NCI-H510A (cell line): ENCODE measurements at regions not wholly inside any gene's neighbourhood (a gene's known extent, or its start where the extent isn't known, plus 50 kb on each side); places are given as distances from the start of the nearest gene placed in this dataset.
"Not testable (repeated sequence)": the region's sequence is repeated elsewhere in the genome, so short reads cannot be mapped to it uniquely, and the experiment has no call there.

Experiments used
- DNase-seq: peaks from one replicate; lab custom pipeline; 2025; lab: John Stamatoyannopoulos, UW

DNA sequence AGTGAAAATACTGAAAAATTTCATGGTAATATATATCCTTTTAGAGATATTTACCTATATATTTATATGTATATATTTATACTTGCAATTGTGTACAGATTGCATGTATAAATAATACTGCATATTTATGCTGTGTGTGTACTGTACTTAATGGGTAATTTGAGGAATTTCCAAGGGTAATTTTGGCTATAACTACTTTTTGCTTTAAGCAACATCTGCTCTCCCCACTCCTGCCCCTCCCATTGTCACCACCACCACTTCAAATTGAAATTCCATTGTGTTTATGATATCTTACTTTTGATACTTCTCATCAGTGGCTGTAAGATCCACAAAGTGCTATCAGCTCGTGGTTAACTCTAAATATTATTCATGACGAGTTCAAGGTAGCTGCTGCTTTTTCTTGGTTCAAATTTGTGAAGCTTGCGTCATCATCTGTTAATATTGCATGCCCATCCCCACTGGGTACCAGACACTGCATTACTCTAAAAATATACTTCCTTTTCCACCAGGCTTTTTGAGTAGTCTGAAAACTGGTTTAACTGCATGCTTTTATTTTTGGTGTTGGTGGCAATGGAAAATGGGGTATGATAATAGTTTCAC, 91.7 kb upstream of the MITF start:
- DNase-seq: no peak

DNA sequence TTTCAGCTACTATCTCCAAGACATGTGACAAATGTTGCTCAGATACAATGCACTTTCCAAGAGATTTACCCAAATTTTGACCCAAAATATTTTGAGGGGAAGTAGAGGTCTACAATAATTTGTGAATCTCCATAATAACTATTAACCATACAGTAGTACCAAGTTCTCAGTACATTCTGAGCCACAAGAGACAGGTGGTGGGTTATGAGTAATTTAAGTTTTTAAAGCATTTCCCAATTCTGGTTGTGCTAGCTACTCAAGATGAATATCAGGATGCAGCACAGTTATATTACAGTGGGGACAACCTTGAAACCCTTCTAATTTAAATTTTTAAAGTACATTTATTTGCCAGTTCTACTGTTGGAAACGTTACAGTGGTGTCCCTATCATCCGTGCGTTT, 92.2 kb upstream of the MITF start:
- no peak for DNase-seq

DNA sequence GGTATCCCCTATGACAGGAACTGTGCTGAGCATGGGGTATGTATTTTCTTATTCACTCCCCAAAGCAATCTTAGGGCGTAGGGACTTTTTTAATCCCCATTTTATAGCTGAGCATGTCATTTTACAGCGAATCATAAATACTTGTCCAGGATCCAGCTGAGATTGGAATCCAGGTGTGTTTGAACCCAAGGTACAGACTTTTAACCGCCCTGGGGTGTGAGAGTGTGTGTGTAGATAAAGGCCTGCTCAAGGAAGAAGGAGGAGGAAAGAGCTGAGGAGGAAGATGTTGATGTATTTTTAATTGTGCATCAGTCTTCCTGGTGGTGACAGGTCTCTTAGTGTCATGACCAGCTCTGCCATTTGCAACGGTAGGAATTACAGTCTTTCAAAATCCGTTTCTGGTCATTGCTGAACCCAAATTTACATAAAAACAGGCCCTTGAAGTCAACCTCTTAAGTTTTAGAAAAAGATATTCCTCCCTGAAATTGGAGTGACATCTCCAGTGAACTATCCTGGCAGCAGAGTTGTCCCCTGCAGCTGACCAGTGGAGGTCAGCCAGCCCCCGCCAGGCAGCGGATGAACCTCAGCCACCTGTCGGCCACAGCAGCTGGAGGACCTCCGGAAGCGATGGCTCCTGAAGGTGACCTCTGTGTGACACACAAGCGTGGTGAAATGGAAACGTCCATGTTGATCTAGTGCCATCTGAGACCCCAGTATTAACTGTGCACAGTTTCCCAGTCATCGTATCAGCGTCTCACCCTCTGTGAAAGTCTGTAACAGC, 92.8 kb upstream of the MITF start:
- no peak for DNase-seq

DNA sequence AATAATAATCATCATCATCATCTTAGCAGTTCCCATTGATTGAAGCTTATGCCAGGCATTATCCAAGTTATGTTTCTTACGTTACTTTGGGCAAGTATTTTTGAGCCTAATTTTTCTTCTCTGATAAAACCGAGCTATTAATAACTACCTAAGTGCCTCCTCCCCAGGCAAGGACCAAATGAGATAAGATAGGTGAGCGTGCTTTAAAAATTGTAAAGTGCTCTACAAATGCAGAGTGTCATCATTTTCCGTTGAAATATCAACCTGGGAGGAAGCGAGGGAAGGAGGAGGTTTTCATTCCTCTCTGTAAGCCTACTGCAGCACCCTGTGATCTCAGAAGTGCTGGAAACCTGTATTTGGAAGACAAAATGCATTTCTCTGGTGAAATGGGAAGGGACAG, 96.7 kb upstream of the MITF start:
- DNase-seq: no peak

DNA sequence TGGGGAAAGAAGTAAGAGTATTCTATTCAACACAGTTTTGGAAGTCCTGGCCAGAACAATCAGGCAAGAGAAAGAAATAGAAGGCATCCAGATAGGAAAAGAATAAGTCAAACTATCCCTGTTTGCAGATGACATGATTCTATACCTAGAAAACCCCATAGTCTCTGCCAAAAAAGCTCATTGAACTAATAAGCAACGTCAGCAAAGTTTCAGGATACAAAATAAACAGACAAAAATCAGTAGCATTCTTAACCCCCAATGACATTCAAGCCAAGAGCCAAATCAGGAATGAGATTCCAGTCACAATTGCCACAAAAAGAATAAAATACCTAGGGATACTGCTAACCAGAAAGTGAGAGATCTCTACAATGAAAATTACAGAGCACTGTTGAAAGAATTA, 99.4 kb upstream of the MITF start:
- no peak for DNase-seq

DNA sequence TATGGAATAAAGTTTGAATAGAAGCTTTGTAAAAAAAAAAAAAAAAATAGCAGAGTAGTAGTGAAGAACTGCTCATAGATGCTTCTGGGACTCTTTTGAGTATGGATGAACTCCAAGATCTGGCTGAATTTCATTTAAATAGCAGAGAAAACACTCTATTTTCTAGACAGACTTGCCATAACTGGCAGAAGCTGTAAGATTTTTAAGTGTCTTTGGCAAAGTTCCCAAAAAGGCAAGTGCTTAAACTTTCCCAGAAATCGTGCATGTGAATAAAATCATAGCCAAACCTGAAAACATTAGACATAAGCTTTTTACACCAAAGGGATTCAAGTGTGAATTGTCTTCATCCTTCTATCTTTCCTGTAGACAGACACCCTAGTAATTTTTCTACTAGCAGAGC, 110.3 kb upstream of the MITF start:
- no peak for DNase-seq

DNA sequence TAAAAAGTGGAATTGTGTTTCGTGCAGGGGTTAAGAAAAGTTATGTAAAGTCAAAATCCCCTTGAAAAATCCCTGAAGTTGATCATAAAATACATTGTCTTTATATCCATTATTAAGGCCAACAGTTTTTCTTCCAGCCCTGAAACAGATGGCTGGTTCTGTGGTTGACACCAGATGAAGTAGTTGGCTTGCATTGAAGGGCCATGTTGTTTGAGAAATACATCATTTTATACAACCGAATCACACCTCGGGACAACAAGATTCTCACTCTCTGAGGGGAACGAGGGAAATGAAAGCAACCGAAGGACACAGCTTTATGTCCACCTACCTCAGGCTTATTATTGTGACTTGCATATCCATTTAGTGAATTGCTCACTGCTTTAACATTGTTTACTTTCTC, 126.0 kb upstream of the MITF start:
- DNase-seq: no peak

DNA sequence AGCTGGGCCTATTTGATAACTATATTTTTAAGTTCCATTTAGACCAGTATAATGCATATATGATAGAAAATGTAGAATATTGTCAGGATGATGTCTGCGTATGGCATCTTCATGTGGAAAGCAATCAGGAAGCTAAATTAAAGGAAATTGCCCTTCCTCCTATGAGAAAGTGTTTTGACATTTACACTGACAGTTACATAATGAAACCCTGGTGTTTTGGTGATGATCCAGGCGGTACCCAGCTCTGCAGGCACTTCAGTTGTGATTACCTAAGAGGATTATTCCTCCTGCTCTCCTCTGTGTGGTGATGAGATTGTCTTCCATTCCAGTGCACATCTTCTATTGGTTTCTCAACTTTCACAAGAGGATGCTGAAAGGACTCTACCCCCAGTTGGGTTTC, 126.5 kb upstream of the MITF start:
- no peak for DNase-seq

DNA sequence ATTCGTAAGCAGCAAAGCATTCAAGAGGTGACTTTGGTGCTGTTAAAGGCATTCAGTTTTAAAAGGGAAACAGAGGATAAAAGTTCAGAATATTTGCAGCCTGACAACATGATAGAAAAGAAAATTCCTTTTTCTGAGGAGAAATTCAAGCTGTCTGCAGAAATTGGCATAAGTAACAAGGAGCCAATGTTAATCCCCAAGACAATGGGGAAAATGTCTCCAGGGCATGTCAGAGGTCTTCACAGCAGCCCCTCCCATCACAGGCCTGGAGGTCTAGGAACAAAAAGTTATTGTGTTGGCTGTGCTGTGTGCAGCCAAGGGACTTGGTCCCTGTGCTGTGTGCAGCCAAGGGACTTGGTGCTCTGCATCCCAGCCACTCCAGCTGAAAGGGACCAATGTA, 129.7 kb upstream of the MITF start:
- DNase-seq: not testable (repeated sequence)

DNA sequence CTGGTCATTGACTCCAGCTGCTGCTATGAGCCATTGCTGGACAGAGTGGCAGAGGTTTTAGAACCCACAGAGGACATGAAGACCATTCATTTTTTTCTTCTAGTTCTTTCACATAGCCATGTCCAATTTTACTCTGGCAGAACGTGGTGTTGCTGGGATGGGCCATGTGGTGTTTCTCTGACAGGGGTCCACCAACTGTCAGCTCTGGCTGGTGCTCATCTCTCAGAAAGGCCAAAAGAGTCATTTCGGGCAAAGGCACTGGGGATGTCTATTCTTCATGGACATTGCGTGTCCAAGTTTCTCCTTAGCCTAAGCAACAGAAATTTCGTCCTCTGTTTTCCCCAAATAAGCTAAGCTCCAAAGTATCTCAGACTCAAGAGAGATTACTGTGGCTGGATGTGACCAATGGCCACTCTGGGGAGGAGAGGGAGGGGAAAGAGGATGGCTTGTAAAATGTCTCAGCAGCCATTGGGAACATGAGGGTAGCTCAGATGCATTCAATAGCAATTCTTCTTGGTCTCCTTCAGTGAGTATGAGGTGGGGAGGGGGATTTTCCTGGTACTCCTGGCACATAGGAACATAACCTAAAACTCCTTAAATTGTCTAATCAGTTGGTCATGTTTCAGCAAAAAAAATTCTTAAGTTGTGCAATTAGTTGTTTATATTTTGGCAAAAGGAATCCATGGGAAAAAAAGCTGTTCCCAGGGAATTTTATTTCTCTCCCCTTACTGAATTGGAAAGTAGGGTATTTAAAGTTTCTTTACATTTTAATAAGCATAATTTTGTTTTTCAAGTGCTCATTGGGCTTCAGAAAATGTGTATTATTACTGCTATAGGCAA, 131.6 kb upstream of the MITF start:
- DNase-seq: no peak

DNA sequence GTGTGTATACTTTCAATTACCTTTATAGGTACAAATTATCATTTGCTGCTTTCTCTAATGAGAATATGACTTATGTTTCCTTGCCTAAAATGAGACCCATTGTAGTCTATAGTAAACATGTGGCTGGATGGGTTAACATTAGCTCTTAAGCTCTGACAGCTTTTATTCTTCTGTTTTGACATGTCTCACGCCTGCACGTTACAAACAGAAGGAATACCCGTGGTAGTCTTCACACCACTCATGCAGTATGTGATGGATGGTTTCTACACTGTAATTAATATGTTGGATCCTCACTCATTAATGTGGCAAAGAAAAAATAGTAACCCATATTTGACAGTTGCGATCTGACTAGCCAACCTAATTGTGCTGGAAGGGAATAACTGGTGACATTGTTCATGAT, 133.4 kb upstream of the MITF start:
- no peak for DNase-seq

DNA sequence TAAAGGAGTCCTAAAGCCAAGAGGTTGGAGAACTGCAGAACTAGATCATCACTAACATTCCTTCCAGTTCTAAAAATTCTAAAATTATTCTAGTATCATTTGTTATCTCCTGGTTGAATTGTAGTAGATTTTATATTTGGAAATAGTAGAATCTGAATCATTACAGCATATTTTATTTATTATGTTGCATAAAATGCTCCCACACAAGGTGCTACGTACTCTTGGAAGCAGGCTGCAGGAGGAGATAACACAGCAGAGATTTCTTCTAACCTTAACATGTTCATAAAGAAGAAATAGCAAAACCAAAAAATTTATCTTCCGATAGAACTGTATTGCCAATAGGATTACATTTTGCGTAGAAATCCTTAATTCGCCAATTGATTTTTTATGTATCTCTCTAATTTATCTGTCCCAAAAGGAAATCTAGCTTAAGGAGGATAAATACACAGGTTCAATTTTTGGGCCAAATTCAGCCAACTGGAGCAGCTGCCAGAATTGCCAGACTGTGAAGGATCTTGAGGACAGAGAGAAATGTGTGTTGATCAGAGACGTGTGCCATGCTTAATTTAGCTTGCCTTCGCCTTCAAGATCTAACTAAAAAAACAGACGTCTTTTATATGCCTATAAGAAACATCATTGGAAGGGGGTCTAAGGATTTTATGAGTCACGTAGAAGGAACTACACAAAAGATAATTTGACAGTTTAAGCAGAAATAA, 134.4 kb upstream of the MITF start:
- no peak for DNase-seq

DNA sequence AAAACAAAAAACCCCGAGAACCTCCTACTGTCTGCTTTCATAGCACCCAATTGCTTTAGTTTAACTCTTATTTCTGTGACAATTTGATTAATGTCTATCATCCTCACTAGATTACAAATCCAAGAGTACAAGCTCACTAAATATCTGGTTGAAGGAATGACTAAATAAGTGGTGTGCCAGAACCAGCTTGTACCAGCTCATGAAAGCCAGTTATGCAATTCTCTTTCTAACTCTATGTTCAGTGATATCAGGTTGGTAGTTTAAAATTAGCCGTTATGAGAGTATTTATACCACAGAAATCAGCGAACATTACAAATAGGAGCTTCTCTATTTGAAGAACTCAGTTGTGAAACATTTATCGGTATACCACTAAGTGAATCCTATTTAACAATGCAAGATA, 137.2 kb upstream of the MITF start:
- no peak for DNase-seq

DNA sequence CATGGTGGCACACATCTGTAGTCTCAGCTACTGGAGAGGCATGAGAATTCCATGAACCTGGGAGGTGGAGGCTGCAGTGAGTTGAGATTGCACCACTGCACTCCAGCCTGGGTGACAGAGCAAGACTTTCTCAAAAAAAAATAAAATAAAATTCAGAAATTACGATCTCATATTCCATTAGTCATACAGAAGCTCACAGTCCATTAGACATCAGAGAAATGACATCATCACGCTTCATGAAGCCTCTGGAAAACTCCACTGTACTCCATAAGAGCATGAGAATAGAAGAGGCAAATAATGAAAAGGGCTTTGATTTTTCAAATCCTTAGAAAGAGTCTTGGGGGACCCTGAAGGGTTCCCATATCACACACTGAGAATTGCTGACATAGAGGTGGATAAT, 145.0 kb upstream of the MITF start:
- DNase-seq: no peak

DNA sequence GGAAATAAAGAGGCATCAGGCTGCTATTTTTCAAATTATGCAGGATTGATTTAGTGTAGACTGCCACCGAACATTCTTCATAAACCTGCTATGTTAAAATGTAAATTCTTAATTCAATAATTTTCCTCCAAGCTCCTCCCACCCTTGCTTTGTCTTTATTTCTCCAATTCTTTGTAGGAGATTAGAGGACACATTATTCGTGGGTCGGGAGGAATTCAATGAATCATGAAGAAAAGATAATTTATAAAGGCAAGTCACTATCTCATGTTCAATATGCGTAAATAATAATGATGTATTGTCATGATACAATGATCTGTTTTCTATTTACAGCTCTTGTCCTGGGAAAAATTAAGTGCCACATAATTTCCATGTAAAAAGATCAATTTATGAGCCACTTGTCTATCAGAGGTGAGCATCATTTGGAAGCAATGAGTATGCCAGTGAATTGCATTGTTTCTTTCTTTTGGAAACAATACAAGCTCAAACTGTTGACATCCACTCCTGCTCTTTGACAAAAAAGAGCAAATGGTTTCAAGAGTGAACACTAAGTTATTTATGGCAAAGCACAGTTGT, 148.0 kb upstream of the MITF start:
- no peak for DNase-seq

DNA sequence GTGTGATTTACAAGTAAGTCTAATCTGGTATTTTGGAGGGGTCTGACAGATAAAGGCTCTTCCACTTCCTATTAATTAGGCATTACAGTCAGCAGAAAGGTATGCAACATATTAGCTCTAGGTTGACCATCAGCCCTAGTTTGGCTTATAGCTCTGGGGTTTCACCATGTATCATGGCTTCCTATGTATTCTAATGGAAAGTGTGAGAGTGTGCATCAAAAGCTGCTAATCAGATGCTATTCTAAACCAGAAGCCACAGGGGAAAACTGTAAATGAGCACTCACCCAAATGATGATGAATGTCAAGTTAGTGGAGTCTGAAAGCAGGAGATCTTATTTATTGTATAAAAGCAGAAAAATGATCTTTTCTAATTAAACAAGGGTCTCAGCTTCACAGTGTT, 149.2 kb upstream of the MITF start:
- no peak for DNase-seq

DNA sequence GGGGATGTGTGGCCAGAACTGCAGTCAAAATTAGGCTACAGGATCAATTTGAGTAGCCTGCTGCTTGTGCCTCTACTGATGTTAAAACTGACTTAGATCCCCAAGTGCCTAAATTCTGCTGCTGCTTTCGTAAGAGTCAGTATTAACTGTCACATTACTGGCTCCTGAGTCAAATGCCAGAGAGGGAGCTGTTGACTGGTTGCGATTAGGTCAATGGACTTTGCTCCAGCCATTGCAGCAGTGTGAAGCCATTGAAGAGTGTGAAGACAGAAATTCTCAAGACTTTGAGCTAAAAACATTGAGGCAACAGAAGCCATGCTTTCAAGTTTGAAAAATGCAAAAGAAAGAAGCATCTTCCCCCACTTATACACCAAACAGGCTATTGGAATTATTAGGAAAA, 151.1 kb upstream of the MITF start:
- DNase-seq: no peak

DNA sequence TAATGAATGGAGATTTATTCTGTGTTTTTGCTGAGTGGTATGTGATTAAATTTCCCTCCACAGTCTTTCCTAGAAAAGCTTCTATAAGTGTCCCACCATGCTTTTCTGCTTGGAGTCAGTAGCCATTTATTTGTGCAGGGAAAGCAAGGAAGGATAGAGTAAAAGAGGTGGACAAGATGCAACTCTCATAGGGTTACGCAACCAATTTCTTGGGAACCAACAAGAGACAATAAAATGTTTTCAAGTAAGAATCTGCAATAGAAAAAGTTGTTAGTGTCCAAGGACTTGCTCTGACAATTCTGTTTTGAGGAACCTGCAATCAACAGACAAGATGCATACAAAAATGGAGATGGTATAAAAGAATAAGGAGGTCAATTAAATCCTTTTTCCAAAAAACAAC, 153.8 kb upstream of the MITF start:
- DNase-seq: no peak

DNA sequence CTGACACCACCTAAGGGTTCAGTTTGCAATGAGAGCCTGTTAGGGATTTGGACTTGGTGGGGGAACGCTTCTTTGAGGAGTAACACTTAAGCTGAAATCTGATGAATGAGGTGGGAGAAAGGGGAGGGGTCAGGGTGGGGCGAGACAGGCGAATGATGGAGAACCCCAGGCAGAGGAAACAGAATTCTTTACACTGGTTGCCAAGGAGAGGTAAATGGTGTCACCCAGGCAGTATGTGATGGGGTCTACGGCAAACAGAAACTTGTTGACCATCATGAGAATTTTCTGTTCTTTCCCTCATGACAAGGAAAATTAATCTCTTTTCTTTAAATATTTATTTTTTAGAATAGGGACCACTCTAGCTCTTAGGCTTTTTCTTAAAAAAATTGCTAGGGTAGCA, 157.2 kb upstream of the MITF start:
- no peak for DNase-seq

DNA sequence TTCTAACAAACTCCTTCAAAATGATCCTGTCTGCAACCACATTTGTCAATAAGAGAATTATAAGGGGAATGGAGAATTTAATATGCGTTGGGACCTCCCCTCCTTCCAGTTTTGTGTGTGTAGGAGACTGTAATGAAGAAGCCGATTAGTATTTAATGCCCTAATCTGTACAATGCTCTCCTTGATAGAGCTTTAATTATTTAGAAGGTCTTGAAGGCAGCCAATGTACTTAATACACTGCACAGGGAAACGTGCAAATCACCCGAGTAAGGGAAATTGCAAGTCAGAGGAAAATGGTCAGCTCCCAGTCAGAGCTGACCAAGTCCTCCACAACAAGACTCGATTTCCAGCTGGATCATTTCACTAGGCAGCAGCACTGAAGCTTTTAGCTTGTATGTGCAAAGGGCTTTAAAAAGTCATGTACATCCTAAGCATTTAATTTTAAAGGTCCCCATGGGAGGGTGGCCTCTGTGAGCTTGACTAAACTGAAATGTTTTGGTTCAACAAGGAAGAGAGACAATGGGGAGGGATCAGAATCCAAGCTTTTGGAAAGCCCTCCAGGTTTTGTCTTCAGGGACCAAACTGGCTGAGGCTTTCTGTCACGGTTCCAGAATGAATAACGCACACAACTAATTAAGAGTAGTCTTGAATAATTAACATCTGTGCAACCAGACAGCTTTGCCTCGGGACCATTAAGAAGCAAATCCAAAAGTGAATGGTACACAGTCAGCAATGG, 159.8 kb upstream of the MITF start:
- DNase-seq: no peak

DNA sequence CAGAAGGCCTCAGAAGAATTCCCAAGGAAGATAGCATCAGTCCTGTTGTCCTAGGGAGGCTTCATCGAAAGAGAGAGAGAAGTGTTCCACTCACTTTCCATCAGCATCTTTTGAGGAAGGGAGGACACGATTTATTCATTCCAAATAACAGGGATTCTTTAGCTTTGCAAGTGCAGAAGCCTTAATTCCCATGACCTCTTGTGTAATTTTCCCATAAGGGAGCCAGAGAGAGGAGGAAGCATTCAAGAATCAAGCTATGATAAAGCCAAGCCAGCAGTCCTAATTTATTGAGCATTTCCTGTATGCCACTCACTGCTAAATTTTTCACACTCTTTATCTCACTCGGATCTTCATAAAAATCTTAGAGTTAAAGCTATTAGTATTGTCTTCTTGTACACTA, 169.7 kb upstream of the MITF start:
- DNase-seq: no peak

DNA sequence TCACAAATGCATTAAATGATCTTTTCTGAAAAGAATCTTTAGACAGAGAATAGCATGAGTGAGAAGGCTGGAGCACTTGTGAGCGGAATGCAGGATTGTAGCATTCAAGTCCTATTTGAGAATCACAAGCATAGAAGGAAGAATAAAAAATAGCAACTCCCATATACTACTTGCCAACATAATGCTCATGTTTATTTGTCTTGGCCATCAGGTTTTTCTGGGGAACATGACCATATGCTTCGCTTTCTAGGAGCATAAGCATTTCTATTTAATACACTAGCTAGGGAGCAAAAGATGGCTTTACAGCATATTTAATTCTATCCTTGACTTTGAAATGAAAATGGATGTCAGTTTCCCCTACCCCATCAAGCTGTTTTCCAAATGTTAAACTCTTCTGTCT, 170.3 kb upstream of the MITF start:
- DNase-seq: no peak
